ENCODE measurements at regions not wholly inside any gene's neighbourhood (a gene's known extent, or its start where the extent isn't known, plus 50 kb on each side); places are given as distances from the start of the nearest gene placed in this dataset.

GRCh38 chr14:101200650-101201516 lies 297.4 kb upstream of the RTL1 start:
- TF ChIP-seq GATA2 (IDR thresholded peaks at IDR 0.05; ENCODE audit: low read depth, low read length) (no peak), GATA3 (IDR thresholded peaks at IDR 0.05; ENCODE audit: low read depth, low read length) (no peak)
